ENCODE measurements at regions not wholly inside any gene's neighbourhood (a gene's known extent, or its start where the extent isn't known, plus 50 kb on each side); places are given as distances from the start of the nearest gene placed in this dataset.

DNA sequence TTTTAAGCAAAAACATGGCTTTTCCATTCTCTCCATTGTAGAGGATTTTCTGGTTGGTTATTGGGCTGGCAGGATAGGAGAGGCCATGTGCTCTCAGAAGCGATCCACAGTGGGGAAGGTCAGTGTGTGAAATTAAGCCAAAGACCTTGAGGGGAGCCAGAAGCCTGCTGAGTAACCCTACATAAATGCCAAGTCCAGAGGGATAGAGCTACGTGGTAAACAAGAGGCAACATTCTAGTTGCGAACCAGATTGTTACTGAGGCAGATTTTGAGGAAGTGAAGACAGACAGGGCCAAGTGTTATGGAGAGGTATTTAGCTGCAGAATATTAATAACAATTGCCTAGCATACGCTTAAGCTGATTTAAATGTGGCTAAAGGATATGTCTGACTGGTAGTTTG lies 592.8 kb upstream of the GBE1 start:
- intact Hi-C loops (cut with micrococcal nuclease) = no loop called here
- Histone ChIP-seq H3K27ac (ENCODE audit: low read length) (no peak overlapping the region), H2AFZ (ENCODE audit: low read length) (no peak overlapping the region), H3K79me2 (ENCODE audit: low read length) (no peaks in the 10 kb centered on the region), H3K27me3 (ENCODE audit: low read length) (no peaks in the 10 kb centered on the region), H4K20me1 (ENCODE audit: low read length) (no peaks in the 10 kb centered on the region), H3K9ac (ENCODE audit: low read length) (no peak overlapping the region), H3F3A (ENCODE audit: low read length, unreplicated experiment) (no peaks in the 10 kb centered on the region), H3K36me3 (ENCODE audit: low read depth, low read length) (no peaks in the 10 kb centered on the region), H3K4me2 (ENCODE audit: low read length) (no peak overlapping the region), H3K9me2 (replicated peaks; ENCODE audit: low read length) (no peaks in the 10 kb centered on the region), H3K4me1 (ENCODE audit: insufficient read depth, low read length) (no peaks in the 10 kb centered on the region), H3K4me3 (ENCODE audit: low read length) (no peak overlapping the region), H3K9me3 (ENCODE audit: low read length) (no peaks in the 10 kb centered on the region)
- no peak for TF ChIP-seq CTCF (conservative IDR thresholded peaks at IDR 0.05; ENCODE audit: low read depth, low read length)
- TF ChIP-seq EZH2phosphoT487 (IDR thresholded peaks at IDR 0.05; ENCODE audit: borderline replicate concordance, low read length) = no peak
- no peak for TF ChIP-seq EZH2 (IDR thresholded peaks at IDR 0.05; ENCODE audit: low read length, unreplicated experiment)
- CTCF ChIA-PET = no interaction called here
- no peak for ATAC-seq
- POLR2A ChIA-PET (ENCODE audit: unreplicated experiment) = no interaction called here
- no TSS peak for BruUV-seq (replicated peaks)
- no peak for DNase-seq

DNA sequence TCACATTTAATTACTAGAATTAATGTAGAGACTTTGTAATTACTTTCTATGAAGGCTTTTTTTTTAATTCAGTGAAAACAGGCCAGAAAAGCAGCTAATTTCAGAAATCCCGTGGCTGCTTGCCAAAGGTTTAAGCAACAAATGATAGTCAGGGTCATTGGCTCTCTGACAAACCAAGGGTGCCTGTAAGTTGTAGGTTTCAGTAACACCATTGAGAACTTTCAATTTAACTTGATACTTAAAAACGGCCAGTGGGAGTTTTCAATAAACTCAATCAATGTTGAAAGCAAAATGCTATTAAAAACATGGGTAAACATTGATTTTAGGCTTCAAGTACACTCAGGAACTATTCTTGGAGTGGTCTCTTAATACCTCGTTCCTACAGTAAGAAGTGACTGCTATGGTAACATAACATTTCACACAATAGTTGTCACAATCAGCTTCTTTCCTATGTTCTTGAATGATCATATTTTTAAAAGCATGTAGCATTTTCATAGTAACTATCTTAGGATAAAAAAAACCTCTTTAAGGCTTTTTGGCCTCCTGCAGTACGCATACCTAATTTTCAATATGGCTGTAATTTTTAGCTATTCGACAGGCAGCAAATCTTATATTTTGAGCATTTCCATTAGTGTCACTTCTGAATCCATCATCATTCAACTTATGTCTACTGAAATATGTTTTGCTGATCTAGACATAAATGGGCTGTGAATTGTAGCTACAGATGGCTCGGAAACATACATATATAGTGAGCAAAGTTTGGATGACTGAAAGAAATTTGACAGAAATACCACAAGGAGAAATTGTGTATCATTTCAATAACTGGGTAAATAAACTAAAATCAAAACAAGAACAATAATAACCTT lies 592.1 kb upstream of the GBE1 start:
- Histone ChIP-seq H3K9ac (ENCODE audit: low read length) (no peak overlapping the region), H3K9me3 (ENCODE audit: low read length) (no peaks in the 10 kb centered on the region), H2AFZ (ENCODE audit: low read length) (no peak overlapping the region), H3F3A (ENCODE audit: low read length, unreplicated experiment) (no peaks in the 10 kb centered on the region), H4K20me1 (ENCODE audit: low read length) (no peaks in the 10 kb centered on the region), H3K4me2 (ENCODE audit: low read length) (no peak overlapping the region), H3K9me2 (replicated peaks; ENCODE audit: low read length) (no peaks in the 10 kb centered on the region), H3K27ac (ENCODE audit: low read length) (no peak overlapping the region), H3K4me3 (ENCODE audit: low read length) (no peak overlapping the region), H3K27me3 (ENCODE audit: low read length) (no peaks in the 10 kb centered on the region), H3K79me2 (ENCODE audit: low read length) (no peaks in the 10 kb centered on the region), H3K36me3 (ENCODE audit: low read depth, low read length) (no peaks in the 10 kb centered on the region), H3K4me1 (ENCODE audit: insufficient read depth, low read length) (no peaks in the 10 kb centered on the region)
- CTCF ChIA-PET = no interaction called here
- no peak for ATAC-seq
- no TSS peak for BruUV-seq (replicated peaks)
- TF ChIP-seq EZH2 (IDR thresholded peaks at IDR 0.05; ENCODE audit: low read length, unreplicated experiment) (no peak), CTCF (conservative IDR thresholded peaks at IDR 0.05; ENCODE audit: low read depth, low read length) (no peak), EZH2phosphoT487 (IDR thresholded peaks at IDR 0.05; ENCODE audit: borderline replicate concordance, low read length) (no peak)
- DNase-seq = no peak
- intact Hi-C loops (cut with micrococcal nuclease) = no loop called here
- POLR2A ChIA-PET (ENCODE audit: unreplicated experiment) = interaction anchor here (0.6 kb wide), 1 partner anchor 67 kb away, joined by 4 read pairs; no protein-coding TSS in a partner anchor

- BruUV-seq (replicated peaks) = no TSS peak
- no peaks in the 10 kb centered on the region for H3K36me3 ChIP-seq (ENCODE audit: low read depth, low read length)
- H3K4me3 ChIP-seq (ENCODE audit: low read length) = no peak overlapping the region
- ChIA-PET POLR2A (ENCODE audit: unreplicated experiment) (no interaction called here), CTCF (no interaction called here)
- no peaks in the 10 kb centered on the region for H3F3A ChIP-seq (ENCODE audit: low read length, unreplicated experiment)
- no peaks in the 10 kb centered on the region for H4K20me1 ChIP-seq (ENCODE audit: low read length)
- ATAC-seq (no peak), DNase-seq (no peak)
- no peak overlapping the region for H3K9ac ChIP-seq (ENCODE audit: low read length)
- TF ChIP-seq CTCF (conservative IDR thresholded peaks at IDR 0.05; ENCODE audit: low read depth, low read length) = no peak
- no peak for TF ChIP-seq EZH2phosphoT487 (IDR thresholded peaks at IDR 0.05; ENCODE audit: borderline replicate concordance, low read length)
- TF ChIP-seq EZH2 (IDR thresholded peaks at IDR 0.05; ENCODE audit: low read length, unreplicated experiment) = no peak
- no peaks in the 10 kb centered on the region for H3K9me3 ChIP-seq (ENCODE audit: low read length)
- intact Hi-C loops (cut with micrococcal nuclease) = no loop called here
- H3K27ac ChIP-seq (ENCODE audit: low read length) = no peak overlapping the region
- H3K4me2 ChIP-seq (ENCODE audit: low read length) = no peak overlapping the region
- H2AFZ ChIP-seq (ENCODE audit: low read length) = no peak overlapping the region
- H3K4me1 ChIP-seq (ENCODE audit: insufficient read depth, low read length) = no peaks in the 10 kb centered on the region
- no peaks in the 10 kb centered on the region for H3K27me3 ChIP-seq (ENCODE audit: low read length)
- H3K79me2 ChIP-seq (ENCODE audit: low read length) = no peaks in the 10 kb centered on the region
- H3K9me2 ChIP-seq (replicated peaks; ENCODE audit: low read length) = no peaks in the 10 kb centered on the region
These were observed 586.1 kb upstream of the GBE1 start for GRCh38 chr3:82347585-82347984.

Data from PC-3 (cell line).